OCI-M1 (cell line): ENCODE measurements at regions not wholly inside any gene's neighbourhood (a gene's known extent, or its start where the extent isn't known, plus 50 kb on each side); places are given as distances from the start of the nearest gene placed in this dataset.
A peak's percentile ranks its signal among the peaks of the same experiment; 100 is the strongest.
"Not testable (repeated sequence)": the region's sequence is repeated elsewhere in the genome, so short reads cannot be mapped to it uniquely, and the experiment has no call there.

Experiments used
- DNase-seq: peaks from one replicate; lab custom pipeline; 2025; lab: John Stamatoyannopoulos, UW

DNA sequence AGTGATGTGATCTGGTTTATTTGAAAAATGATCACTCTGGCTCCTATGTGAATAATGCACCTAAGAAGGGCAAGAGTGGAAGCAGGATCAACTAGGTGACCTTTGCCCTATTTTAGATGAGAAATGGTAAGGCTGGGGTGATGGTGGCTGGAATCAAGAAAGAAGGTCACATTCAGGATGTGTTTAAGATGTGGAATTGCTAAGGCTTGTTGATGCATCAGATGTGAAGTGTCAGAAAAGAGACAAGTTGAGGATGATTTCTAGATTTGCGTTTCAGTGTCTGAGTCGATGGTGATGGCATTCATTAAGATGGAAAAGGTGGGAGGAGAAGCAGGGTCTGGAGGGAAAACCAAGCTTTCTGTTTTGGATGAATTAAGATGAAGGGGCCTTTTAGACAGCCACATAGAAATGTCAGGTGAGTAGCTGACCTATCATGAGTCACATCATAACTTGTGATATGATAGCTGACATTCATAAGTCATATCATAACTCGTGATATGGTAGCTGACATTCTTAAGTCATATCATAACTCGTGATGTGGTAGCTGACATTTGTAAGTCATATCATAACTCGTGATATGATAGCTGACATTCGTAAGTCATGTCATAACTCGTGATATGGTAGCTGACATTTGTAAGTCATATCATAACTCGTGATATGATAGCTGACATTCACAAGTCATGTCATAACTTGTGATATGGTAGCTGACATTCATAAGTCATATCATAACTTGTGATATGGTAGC lies 101.2 kb upstream of the SEC11C start:
- no peak for DNase-seq

DNA sequence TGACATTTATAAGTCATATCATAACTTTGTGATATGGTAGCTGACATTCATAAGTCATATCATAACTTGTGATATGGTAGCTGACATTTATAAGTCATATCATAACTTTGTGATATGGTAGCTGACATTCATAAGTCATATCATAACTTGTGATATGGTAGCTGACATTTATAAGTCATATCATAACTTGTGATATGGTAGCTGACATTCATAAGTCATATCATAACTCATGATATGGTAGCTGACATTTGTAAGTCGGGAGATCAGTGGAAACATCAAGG lies 100.7 kb upstream of the SEC11C start:
- not testable (repeated sequence) for DNase-seq

DNA sequence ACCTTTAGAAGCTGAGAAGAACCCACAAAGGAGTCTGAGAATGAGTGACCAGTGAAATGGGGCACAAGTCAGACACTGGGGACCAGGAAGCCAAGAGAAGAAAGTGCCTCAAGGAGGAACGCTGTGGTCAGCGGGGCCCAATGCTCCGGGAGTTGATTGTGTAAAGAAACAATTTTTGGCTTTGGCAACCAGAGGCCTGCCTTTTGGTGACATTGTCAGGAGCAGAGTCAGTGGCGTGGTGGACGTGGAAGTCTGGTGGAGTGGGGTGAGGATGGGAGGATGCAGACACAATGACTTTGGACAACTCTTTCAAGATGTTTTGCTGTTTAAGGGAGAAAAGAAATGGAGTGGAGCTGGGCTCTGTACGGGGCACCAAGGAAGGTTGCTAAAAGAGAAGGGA lies 100.2 kb upstream of the SEC11C start:
- DNase-seq = no peak

DNA sequence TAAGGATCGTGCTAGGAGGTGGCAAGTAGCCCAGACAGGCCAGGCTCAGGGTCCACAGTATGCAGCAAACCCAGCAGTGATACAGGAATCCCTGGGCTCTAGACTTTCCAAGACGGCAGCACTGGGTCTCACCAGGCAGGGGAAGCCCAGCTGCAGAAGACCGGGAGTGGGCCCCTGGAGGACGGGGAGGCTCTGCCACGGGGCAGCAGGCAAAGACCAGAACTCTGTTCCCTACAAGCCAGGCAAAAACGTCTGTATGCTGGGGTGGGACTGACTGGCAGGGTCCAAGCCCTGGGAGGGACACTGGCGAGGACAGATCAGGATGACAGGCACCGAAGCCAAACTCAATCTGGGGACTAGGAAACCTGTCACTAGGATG lies 98.9 kb upstream of the SEC11C start:
- no peak for DNase-seq

DNA sequence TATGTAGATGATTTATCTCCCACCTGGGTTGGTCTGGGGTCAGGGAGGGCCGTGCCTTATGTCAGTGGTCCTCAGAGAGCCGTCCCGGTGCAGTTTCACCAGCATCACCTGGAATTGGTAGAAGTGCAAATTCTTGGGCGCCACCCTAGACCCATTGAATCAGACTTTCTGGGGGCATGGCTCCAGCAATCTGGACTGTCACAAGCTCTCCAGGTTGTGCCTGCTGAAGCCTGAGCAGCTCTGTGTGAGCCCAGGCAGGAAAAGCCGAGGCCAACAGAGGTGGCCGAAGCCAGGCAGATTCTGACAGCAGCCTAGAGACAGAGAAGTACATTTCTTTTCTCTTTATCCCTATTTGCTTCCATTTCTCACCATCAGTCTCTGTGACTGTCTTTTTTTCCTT lies 98.4 kb upstream of the SEC11C start:
- no peak for DNase-seq

DNA sequence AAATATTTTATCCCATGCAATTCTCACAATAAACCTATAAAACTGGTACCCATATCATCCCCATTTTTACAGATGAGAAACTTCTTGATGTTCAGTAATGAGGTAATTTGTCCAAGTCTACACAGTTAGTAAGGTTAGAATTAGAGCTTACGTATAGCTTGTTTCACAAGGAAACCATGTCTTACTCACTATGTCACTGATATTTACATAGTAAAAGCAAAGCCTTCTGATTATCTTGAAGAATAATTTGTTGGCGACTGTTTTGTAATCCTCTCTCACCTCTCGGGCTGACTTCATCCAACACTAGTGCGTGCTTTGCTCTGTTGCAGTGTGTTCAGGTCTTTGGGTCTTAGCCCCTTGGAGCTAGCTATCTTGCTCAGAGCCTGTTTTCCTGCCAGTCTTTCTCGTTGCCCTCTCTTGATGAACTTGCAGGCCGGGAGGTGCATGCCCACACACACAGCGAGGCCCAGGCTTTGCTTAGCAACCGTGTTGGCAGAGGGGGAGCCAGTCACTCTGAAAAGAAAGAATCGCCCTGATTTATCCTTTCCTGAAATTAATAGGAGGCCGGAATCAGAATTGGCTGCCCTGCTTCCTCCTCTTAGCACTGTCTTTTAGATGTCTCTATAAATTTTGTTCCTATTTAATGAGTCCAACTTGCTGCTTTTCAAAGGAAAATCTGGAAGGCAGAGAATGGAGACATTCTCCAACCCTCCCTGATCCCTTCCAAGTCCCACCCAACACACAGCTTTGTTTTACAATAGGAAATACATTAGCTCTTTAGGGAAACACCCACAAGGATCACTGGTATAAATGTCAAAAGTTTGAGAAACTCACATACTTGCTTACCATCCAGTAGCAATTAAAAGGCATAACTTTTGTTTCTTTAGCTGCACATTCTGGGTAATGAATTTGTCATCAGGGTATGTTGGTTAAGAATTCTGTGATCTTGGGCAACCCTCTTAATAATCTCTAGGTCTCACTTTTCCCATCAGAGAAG lies 97.6 kb upstream of the SEC11C start:
- DNase-seq = no peak

DNA sequence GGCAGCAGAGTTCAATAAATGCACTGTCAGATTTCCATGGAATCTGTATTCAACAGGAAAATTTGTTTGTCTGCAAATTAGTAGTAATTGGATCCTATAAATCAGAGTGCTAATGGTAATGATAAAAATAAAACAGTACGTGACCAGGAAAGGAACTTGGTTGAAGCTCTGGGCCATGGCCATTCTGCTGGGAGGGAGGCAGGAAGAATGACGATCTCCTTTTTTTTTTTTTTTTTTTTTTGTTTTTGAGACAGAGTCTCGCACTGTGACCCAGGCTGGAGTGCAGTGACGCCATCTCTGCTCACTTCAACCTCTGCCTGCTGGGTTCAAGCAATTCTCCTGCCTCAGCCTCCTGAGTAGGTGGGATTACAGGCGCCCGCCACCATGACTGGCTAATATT lies 94.8 kb upstream of the SEC11C start:
- DNase-seq = no peak

DNA sequence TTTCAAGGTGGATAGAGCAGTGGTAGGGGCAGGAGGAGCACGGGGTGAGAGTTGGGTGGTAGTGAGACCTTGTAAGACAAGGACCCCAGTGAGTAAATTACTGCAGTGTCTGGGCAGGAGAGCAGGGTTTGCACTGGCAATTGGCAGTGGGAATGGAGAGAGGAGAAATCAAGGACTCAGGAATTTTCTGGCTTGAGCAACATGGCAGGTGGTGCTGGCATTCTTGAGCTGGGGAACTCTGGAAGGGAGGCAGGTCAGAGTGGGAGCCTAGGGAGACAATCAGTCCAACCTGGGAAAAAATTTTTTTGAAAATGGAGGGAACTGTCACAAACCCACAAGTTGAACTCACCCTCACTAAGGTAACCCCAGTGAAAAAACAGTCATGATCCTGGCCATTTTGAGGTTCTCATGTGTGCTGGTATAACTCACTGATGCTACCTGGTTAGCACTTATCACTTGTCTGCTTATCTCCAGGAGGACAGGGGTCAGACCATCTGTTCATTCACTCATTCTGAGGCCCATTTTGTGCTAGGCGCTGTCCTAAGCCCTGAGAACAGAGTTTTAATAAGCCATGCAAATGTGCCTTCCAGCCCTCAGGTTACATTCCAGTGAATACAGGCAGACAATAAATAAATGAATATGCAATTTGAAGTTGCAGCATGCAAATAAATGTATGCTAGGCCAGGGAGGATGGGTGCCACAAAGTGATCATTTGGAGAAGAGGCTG lies 92.2 kb upstream of the SEC11C start:
- no peak for DNase-seq

DNA sequence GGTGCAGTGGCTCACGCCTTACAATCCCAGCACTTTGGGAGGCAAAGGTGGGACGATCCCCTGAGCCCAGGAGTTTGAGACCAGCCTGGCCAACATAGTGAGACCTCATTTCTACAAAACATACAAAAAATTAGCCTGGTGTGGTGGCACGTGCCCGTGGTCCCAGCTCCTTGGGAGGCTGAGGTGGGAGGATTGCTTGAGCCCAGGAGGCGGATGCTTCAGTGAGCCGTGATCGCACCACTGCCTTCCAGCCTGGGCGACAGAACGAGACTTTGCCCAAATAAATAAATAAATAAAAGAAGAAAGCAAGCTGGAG lies 91.7 kb upstream of the SEC11C start:
- DNase-seq = no peak

DNA sequence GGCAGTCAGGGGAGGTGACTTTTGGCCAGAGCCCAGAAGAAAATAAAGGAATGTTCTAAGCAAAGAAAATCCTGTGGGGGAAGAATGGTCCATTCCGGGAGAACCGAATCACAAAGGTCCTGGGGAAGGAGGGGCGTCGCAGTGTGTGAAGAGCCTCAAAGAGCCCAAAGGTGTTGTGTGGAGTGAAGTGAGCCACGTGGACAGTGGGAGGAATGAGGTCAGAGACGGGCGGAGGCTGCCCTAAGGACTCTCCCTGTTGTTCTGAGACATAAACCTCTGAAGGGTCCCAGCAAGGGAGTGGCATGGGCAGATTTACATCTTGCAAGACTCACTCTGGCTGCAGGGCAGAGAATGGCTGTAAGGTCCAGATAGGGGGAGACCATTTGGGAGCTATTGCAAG lies 91.3 kb upstream of the SEC11C start:
- no peak for DNase-seq

DNA sequence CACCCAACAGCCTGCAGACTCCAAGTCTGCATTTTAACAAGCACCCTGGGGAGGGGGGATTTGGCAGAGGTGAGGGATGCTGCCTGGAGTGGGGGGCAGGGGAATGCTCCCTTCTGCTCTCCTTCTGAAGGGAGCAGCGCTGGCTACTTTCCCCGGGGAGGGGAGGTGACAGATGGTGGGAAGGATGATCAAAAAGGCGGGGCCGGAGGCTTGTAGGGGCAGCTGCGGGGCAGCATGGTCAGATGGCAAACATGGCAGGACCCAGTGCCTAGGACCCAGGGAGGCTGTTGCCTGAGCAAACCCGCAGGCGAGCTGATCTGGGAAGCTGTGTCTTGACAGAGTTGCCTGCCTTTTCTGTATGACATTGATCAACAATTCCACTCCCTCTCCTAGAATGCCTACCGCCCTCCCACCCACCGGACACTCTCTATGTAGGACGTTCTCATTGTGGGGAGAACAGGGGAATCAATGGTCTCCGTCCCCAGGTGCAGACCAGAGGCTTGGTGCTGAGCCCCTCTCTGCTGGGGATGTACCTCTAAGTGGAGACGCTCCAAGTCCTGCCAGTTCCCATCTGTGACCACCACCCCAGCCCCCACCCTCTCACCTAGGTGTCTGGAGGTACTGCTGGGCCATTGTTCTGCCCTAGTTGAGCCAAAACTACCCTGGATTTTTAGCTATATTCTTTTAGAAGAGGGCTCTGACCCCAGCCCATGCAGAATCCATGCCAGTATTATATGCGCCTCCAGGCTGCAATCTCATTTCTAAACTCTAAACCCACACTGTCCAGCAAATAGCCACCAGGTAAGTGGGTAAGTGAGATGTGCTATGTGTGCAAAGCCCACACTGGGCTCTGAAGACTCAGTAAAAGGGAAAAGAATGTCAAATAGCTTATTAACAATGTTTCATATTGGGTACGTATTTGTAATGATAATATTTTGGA lies 89.7 kb upstream of the SEC11C start:
- DNase-seq = no peak

DNA sequence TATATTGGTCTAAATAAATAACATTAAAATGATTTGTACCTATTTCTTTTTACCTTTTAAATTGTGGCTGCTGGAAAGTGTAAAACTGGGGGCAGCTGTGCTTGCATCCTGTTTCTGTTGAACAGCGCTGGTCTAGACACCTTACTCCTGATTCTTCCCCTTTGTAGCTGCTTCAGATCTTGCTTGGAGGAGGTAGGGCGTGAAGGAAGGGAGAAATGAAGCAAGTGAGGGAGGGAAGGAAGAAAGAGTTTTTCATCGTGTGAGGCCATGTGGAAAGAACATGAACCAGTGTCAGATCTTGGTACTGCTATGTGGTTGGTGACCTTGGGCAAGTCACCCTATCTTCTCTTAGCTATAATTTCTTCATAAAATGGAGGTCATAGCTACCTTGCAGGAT lies 89.0 kb upstream of the SEC11C start:
- no peak for DNase-seq

DNA sequence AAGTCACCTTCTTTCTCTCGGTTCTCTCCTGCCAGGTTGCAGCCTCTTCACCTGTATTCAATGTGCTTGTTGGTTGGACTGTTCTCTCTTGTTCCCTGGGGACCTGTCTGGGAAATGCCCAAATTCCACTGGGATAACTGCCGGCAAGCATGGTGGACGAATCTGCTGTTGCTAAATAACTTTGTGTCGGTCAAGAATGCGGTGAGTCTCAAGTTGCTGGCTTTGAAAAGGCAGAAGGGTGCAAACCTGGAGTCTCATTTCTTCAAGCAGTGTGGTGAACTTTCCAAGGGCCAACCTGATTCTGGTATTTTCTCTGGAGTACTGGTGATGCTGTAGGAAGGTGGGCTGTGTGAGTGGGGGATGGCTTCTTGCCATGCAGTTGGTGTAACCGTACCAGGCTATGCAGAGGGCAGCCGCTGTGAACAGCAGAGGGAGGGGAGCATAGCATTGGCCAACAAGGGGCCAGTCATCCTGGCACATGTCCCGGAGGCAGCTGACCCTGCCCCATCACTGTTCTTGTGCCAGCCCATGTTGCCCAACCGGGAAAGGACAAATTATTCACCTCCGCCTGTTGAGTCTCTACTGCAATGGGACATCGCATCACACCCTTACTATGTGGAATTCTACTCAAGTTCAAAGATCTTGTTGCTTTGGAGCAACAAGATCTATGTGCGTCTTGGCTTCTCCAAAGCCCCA lies 88.1 kb upstream of the SEC11C start:
- DNase-seq = no peak

DNA sequence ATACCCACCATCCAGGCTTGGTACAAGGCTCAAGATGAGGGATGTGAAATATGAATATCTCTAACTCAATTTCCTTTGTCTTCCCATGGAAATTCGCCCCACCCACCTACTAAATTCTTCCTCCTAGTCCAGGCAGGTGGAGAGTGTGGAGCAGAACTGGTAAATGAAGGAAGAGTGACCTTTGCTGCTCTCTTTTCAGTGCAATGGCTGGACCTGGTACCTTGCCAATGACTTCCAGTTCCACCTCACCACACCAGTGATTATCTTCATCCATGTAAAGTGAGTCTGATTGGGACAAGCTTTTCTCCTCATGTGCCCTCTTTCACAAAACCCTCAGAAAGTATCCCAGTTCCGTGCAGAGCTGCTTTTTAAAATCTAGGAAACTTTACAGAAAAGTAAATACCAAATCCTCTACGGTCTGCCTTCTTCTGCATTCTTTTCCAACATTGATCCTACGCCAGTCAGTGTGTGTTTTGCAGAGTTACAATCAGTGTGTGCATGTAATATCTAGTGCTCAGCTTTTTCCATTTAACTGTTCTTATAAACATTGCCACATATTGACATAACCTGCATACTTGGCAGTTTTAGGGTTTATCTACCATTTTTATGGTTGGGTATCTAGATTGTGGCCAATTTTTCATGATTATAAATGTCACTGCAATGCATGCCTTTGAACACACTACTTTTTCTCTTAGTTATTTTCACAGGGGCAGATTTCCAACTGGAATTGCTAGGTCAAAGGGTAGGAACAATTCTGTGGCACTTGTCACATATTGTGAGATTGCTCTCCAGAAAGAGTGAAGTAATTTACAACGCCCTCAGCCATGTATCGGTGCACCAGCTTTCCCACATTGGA lies 86.5 kb upstream of the SEC11C start:
- DNase-seq = no peak

DNA sequence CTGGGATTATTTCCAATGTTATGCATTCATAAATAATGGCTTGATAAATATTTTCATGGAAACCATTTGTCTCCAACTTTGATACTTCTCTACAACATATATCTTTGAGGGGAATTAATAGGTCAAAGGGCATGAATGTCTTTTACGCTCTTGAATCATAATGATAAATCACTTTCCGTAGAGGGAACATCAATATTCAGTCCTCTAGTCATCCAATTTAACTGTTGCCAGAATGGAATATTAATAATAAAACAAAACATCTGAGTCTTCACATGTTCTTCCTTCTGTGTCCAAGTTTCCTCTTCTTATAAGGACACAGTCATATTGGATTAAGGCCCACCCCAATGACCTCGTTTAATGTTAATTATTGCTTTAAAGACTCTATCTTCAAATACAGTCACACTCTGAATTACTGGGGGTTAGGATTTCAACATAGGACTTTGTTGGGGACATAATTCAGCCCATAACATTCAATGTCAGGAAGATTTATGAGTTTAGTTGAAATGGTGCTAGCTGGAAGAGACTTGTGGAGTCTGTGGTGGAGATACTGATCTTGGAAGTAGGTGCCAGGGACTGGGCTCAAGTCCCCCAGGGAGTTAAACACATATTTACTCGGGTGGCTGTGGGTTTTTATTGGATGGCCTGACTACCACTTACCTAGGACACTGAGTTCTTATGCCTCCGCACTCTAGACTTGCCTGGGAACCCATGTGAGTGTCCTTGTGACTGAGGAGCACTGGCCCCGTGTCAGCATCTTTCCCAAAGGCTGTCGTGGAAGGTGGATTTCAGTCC lies 85.0 kb upstream of the SEC11C start:
- DNase-seq = no peak

DNA sequence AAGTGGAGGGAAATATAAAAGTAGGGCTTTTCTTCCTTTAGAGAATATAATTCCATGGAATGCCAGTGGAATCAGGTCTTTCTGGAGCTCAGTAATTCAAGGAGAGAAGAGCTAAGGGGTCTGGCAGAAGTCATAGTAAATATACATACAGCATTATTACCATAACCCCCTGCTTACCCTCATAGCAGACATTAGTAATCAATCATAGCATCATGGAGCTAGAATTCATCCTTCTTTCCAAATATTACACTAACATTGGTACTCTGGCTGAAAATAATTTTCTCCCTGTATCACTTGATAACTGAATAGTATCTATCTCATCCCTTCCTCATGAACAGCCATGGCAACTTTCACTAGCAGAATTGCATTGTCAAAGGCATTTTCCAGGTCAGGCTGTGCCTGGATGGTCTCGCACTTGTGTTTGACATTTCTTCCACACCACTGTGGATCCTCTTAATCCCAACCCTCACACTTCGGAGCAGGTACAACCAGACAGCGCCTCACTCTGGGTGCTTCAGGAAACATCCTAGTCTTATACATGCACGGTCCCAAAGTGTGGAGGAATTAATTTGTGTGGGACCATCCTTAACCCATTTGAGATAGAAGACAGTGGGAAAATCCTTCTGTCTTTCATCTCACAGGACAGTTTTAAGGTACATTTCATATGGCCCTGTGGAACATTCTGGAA lies 84.2 kb upstream of the SEC11C start:
- no peak for DNase-seq

DNA sequence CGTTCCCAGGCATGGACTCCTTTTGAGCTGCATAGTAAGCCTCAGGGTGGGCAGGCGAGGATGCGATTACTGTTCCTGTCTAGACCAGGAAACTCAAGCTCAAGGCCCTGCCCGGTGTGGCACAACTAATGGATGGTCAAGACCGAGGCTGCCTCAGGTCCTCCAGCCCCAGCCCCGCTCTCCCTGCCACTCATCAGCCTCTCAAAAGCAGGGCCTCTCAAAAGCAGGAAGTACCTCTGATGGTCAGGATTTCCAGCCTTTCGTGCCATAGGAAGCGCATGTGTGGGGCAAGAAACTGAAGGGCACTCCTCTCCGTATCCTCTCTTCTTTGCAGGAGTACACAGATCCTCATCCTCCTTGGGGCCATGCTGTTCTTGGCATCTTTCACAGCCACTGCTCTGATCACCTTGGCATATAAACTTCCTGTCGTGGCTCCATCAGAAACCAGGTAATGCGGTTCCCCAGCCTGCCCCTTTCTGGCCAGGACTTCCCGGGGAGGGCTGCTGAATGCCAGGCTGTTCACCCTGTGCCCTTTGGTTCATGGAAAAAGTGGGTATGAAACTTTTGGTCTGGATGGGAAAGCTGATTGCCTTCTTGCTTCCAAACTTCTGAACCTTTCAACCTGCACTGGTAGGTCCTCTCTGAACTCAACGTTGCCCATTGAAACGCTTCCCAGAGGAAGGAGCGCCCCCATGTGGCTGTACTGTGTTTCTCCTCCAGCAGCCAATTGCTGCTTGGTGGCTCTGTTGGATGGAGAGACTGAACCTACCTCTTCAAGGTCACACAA lies 82.8 kb upstream of the SEC11C start:
- DNase-seq = peak; percentile 68

DNA sequence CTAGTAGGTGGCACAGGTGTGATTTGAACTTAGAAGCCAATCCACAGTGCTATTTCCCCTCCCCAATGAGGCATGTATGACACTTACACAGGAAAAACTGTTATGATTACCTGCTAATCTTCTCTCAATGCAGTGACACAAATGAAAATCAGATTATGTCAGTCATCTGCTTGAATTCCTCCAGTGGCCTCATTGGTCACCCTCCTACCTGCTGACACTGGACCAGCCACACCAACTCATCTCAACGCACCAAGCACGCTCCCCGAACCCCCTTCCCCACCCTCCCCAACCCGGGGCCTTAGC lies 82.2 kb upstream of the SEC11C start:
- no peak for DNase-seq
